Mammary epithelial cell (primary cell): ENCODE measurements at regions not wholly inside any gene's neighbourhood (a gene's known extent, or its start where the extent isn't known, plus 50 kb on each side); places are given as distances from the start of the nearest gene placed in this dataset.

Experiments
- CTCF ChIP-seq, 2 donors: IDR thresholded peaks in 1 of 2; conservative IDR thresholded peaks in 1 of 2; 2 replicates each; pipeline ENCODE4 v1.5.1; 2011 to 2012; ENCODE audit warnings: inconsistent platforms in 2 of 2, low read length in 2 of 2, mild to moderate bottlenecking in 2 of 2, control low read depth in 1 of 2, low read depth in 1 of 2; ENCODE audit not compliant: insufficient read depth in 1 of 2; ENCODE audit errors: extremely low read depth in 1 of 2
- EZH2 ChIP-seq: IDR thresholded peaks from 2 replicates; pipeline ENCODE4 v1.6.1; 2012; ENCODE audit warnings: low read length, inconsistent platforms, borderline replicate concordance

- TF ChIP-seq EZH2 = no peak
- TF ChIP-seq CTCF (conservative IDR thresholded peaks at IDR 0.05 in 1 of 2, IDR thresholded peaks at IDR 0.05 in 1 of 2; ENCODE audit: extremely low read depth in 1 of 2, insufficient read depth in 1 of 2, low read depth in 1 of 2, low read length in 2 of 2) = no peak
Measured at GRCh38 chr1:195744256-195744655, 864.0 kb downstream of the KCNT2 start.
